MM.1S (cell line): ENCODE measurements at regions not wholly inside any gene's neighbourhood (a gene's known extent, or its start where the extent isn't known, plus 50 kb on each side); places are given as distances from the start of the nearest gene placed in this dataset.
A peak's percentile ranks its signal among the peaks of the same experiment; 100 is the strongest.

Source experiments
- DNase-seq: peaks from one replicate; pipeline ENCODE4 v3.0.0-alpha.2; 2015
- H2AFZ ChIP-seq: fragments of 300-600 bp; sonication (generic); 2 replicates; pipeline ENCODE4 v1.6.0; 2016; ENCODE audit warnings: antibody characterized with exemption, low read length
- H3F3A ChIP-seq: fragments of 300-600 bp; sonication (generic); 2 replicates; pipeline ENCODE4 v1.6.1; 2016; ENCODE audit warnings: mild to moderate bottlenecking, antibody characterized with exemption, low read length, moderate library complexity, mixed read lengths; ENCODE audit not compliant: insufficient read depth
- H3K27ac ChIP-seq: fragments of 300-600 bp; sonication (generic); 2 replicates; pipeline ENCODE4 v1.5.1; 2016; ENCODE audit warnings: mild to moderate bottlenecking, low read length
- H3K27me3 ChIP-seq: fragments of 300-600 bp; sonication (generic); replicated peaks from 2 replicates; pipeline ENCODE4 v1.6.0; 2016; ENCODE audit warnings: low read length; ENCODE audit not compliant: insufficient read depth
- H3K36me3 ChIP-seq: fragments of 300-600 bp; sonication (generic); replicated peaks from 2 replicates; pipeline ENCODE4 v1.6.1; 2016; ENCODE audit warnings: mild to moderate bottlenecking, low read length, mixed read lengths; ENCODE audit not compliant: insufficient read depth
- H3K4me1 ChIP-seq: fragments of 300-600 bp; sonication (generic); 2 replicates; pipeline ENCODE4 v1.6.1; 2016; ENCODE audit warnings: low read length, mixed read lengths
- H3K4me2 ChIP-seq: fragments of 300-600 bp; sonication (generic); 2 replicates; pipeline ENCODE4 v1.6.0; 2016; ENCODE audit warnings: low read depth, low read length
- H3K4me3 ChIP-seq: fragments of 300-600 bp; sonication (generic); 2 replicates; pipeline ENCODE4 v1.5.1; 2016; ENCODE audit warnings: low read length, mixed read lengths
- H3K79me2 ChIP-seq: fragments of 300-600 bp; sonication (generic); 2 replicates; pipeline ENCODE4 v1.6.1; 2016; ENCODE audit warnings: mixed run types, low read length, mixed read lengths
- H3K9ac ChIP-seq: fragments of 300-600 bp; sonication (generic); 2 replicates; pipeline ENCODE4 v1.6.1; 2016; ENCODE audit warnings: low read length, mixed read lengths
- H3K9me2 ChIP-seq: fragments of 300-600 bp; sonication (generic); replicated peaks from 2 replicates; pipeline ENCODE4 v1.6.1; 2016; ENCODE audit warnings: mild to moderate bottlenecking, low read length, mixed read lengths; ENCODE audit not compliant: insufficient read depth
- H3K9me3 ChIP-seq: fragments of 300-600 bp; sonication (generic); replicated peaks from 2 replicates; pipeline ENCODE4 v1.6.1; 2016; ENCODE audit warnings: mild to moderate bottlenecking, low read length, mixed read lengths; ENCODE audit not compliant: insufficient read depth
- H4K20me1 ChIP-seq: fragments of 300-600 bp; sonication (generic); 2 replicates; pipeline ENCODE4 v1.6.1; 2016; ENCODE audit warnings: mild to moderate bottlenecking, low read length, moderate library complexity, mixed read lengths; ENCODE audit not compliant: insufficient read depth
- CTCF ChIP-seq: fragments of 300-600 bp; sonication (generic); IDR thresholded peaks from 2 replicates; pipeline ENCODE4 v1.5.1; 2016; ENCODE audit warnings: antibody characterized with exemption, low read length, mixed read lengths
- EZH2 ChIP-seq: fragments of 300-600 bp; sonication (generic); optimal IDR thresholded peaks from 2 replicates; pipeline ENCODE3; 2017; ENCODE audit warnings: low read depth, mild to moderate bottlenecking, antibody characterized with exemption, low read length, mixed read lengths
- EZH2phosphoT487 ChIP-seq: fragments of 300-600 bp; sonication (generic); IDR thresholded peaks from 2 replicates; pipeline ENCODE4 v1.6.1; 2018; ENCODE audit warnings: antibody characterized with exemption, low read length

- no peaks in the 10 kb centered on the region for H3K9me2 ChIP-seq
- no peaks in the 10 kb centered on the region for H3K36me3 ChIP-seq
- no peak overlapping the region for H3K4me3 ChIP-seq
- H3K4me2 ChIP-seq = peak overlapping the region; percentile 8; the same call in 1 of the 2 replicates
- peak overlapping the region; percentile 60; the same call in 1 of the 2 replicates for H3K27ac ChIP-seq
- H3F3A ChIP-seq = 0 out of 2 replicates have a peak, but pooled peaks cover 11% of the 10 kb centered on the region
- DNase-seq = peak; percentile 41
- no peak for TF ChIP-seq CTCF
- TF ChIP-seq EZH2phosphoT487 = no peak
- TF ChIP-seq EZH2 = no peak
- peaks cover 27% of the 10 kb centered on the region for H3K4me1 ChIP-seq
- no peak overlapping the region for H3K9ac ChIP-seq
- no peaks in the 10 kb centered on the region for H4K20me1 ChIP-seq
- no peaks in the 10 kb centered on the region for H3K79me2 ChIP-seq
- no peak overlapping the region for H2AFZ ChIP-seq
- no peaks in the 10 kb centered on the region for H3K9me3 ChIP-seq
- H3K27me3 ChIP-seq = no peaks in the 10 kb centered on the region
Observed at GRCh38 chr6:95408111-95408510, 169.2 kb upstream of the MANEA start.

GRCh38 chr6:95410168-95410567, 167.2 kb upstream of the MANEA start:
- no peak overlapping the region for H3K4me3 ChIP-seq
- no peaks in the 10 kb centered on the region for H3K36me3 ChIP-seq
- H3K9me2 ChIP-seq = no peaks in the 10 kb centered on the region
- TF ChIP-seq CTCF (no peak), EZH2 (no peak), EZH2phosphoT487 (no peak)
- DNase-seq = peak; percentile 49
- no peak overlapping the region; the same call in 1 of the 2 replicates for H3K27ac ChIP-seq
- H3K27me3 ChIP-seq = no peaks in the 10 kb centered on the region
- no peaks in the 10 kb centered on the region for H3K9me3 ChIP-seq
- 0 out of 2 replicates have a peak, but pooled peaks cover 8% of the 10 kb centered on the region for H3F3A ChIP-seq
- no peak overlapping the region for H3K9ac ChIP-seq
- peaks cover 22% of the 10 kb centered on the region; the same call in 1 of the 2 replicates for H3K4me1 ChIP-seq
- no peaks in the 10 kb centered on the region for H4K20me1 ChIP-seq
- H2AFZ ChIP-seq = no peak overlapping the region
- peak overlapping the region; percentile 17; the same call in 1 of the 2 replicates for H3K4me2 ChIP-seq
- no peaks in the 10 kb centered on the region for H3K79me2 ChIP-seq

GRCh38 chr6:95413789-95414188, 163.5 kb upstream of the MANEA start:
- Histone ChIP-seq H3K9me3 (no peaks in the 10 kb centered on the region), H3K79me2 (no peaks in the 10 kb centered on the region), H3K27me3 (no peaks in the 10 kb centered on the region), H3K4me2 (no peak overlapping the region), H3K4me3 (no peak overlapping the region), H2AFZ (no peak overlapping the region), H3K36me3 (no peaks in the 10 kb centered on the region), H3K9ac (no peak overlapping the region), H3K27ac (no peak overlapping the region), H3K9me2 (no peaks in the 10 kb centered on the region), H3K4me1 (peaks cover 10% of the 10 kb centered on the region; the same call in 1 of the 2 replicates), H3F3A (no peaks in the 10 kb centered on the region), H4K20me1 (no peaks in the 10 kb centered on the region)
- no peak for TF ChIP-seq CTCF
- no peak for TF ChIP-seq EZH2
- TF ChIP-seq EZH2phosphoT487 = no peak
- no peak for DNase-seq
